LNCAP (cell line): ENCODE measurements at regions not wholly inside any gene's neighbourhood (a gene's known extent, or its start where the extent isn't known, plus 50 kb on each side); places are given as distances from the start of the nearest gene placed in this dataset.

Experiments
- TF ChIP-seq, protein P1 (sequence below): fragments of 450-650 bp; IDR thresholded peaks from 2 replicates; pipeline ENCODE4 v1.5.1; 2017; ENCODE audit warnings: mild to moderate bottlenecking

DNA sequence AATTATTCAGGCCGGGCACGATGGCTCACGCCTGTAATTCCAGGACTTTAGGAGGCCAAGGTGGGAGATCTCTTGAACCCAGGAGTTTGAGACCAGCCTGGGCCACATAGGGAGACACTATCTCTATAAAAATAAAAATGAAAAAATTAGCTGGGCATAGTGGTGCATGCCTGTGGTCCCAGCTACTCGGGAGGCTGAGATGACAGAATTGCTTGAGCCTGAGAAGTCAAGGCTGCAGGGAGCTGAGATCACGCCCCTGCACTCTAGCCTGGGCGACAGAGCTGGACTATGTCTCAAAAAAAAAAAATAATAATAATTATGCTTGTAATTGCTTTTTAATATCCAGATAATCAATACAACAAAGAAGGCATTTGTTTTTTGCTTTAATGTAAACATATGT is 91.3 kb downstream of the RIPK4 start:
- TF ChIP-seq, protein P1, sequence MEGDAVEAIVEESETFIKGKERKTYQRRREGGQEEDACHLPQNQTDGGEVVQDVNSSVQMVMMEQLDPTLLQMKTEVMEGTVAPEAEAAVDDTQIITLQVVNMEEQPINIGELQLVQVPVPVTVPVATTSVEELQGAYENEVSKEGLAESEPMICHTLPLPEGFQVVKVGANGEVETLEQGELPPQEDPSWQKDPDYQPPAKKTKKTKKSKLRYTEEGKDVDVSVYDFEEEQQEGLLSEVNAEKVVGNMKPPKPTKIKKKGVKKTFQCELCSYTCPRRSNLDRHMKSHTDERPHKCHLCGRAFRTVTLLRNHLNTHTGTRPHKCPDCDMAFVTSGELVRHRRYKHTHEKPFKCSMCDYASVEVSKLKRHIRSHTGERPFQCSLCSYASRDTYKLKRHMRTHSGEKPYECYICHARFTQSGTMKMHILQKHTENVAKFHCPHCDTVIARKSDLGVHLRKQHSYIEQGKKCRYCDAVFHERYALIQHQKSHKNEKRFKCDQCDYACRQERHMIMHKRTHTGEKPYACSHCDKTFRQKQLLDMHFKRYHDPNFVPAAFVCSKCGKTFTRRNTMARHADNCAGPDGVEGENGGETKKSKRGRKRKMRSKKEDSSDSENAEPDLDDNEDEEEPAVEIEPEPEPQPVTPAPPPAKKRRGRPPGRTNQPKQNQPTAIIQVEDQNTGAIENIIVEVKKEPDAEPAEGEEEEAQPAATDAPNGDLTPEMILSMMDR: no peak

- TF ChIP-seq, protein P1: no peak
Observed at GRCh38 chr21:41674402-41674801, 92.5 kb downstream of the RIPK4 start.

DNA sequence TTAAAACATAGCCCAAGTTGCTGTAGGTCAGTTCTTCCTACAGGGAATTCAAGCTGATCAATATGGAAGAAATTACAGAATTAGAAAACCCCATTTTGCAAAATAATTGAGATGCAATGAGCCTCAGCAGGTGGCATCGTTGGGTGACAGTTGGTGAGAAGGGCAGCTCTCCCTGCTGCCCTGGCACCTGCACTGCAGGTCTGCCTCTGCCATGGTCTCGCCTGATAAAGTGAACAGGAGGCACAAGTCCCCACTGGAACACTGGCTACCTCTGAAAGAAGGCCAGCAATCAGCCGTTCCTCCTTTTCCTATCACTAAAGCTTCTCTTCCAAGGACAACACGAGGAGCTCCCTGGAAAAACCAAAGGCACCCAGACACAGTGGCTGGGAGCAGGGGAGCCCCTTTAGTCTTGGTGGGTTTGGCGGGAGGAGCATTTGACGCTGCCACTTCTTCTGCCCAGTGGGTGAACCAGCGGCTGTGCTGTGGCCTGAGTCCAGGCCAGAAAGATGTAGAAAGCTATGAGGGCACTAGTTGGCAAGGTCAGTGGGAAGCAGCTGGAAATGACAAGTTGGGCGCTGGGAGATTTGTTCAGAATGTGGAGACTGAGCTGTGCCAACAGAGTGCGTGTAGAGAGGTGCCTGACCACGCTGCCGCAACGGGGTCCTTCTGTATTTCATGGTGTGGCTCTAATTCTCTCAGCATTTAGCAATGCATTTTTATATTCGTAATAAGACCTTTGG is 93.1 kb downstream of the RIPK4 start:
- TF ChIP-seq, protein P1: no peak

DNA sequence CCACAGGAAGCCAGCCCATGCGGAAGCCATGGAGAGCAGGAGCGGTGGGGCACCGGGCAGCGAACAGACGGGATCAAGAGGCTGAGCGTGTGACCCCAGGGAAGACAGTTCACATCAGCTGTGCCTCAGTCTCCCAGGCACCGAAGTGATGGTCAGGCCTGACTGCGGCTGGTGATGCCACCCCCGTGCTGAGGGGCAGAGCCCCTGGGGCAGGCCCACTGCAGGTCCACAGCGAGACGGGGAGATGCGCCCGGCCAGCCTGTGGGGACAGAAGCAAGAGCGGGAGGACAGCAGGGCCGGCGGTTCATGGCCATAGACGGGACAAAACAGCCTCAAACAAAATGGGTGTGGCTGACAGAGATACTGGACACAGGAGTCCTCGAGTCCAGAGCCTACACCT is 93.8 kb downstream of the RIPK4 start:
- TF ChIP-seq, protein P1: no peak

DNA sequence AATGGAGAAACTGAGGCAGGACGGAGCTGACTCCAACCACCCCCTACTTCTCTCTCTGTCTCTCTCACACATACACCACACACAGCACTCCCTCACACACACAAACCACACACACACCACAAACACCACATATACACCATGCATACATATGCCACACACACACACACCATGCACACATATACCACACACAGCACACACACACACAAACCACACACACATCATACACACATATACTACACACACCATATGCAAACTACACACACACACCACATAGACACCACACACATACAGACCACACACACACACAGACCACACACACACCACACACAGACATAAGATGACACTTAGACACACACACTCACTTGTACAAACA is 94.3 kb downstream of the RIPK4 start:
- TF ChIP-seq, protein P1: no peak

DNA sequence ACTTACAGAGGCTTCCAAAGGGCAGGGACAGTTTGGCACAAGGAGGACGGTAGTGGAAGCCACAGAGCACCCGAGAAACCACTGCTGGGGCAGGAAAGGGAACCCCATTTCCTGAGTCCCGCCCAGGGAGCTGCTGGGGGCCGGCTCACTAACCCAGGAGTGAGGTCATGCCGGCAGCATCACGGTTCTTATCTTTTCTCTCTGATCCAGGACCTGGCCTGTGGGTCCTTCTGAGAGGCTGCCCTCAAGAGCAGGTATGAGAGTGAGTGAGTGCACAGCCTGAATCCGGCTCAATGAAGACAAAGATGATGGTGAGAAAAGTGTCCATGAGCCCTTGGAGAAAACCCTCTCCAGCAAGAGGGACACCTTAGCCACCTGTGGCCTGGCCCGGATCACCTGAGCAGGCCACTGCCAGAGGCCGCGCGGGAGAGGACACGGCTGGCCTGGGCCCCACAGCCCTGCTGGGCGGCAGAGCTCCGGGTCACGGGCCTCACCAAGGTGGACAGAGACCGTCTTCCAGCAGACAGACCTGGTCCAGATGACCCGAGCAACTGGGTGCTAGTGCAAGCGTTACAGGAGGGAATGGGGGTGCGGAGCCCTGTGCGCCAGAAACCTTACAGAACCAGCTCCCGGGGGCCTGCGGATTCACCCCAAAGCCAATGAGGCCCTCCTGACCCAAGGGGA is 94.9 kb downstream of the RIPK4 start:
- TF ChIP-seq, protein P1: no peak

DNA sequence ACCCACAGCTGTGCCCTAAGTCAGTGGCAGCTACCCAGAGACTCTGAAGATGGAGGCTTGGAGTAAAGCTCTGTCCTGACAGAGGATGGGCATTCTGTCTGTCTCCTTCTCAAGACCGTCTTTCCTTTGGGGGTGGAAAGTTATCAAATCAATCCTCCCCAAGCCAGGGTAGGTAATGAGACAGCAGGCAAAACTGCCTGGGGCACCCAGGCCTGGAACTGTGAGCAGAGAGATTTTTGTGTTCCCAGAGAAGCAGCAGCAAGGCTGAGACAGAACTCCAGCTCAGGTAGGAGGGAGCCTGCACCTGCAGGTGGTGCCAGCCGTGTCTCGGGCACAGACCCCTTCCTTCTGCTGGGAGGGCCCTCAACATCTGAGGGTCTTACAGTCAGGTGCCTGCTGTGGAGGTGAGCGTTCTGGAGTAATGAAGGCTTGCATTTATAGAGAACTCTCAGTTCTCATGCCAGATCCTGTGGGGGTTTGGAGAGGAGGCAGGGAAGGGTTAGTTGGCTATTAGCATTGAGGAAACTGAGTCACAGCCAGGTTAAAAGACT is 95.6 kb downstream of the RIPK4 start:
- TF ChIP-seq, protein P1: no peak
